Spleen (tissue), 11 donors: ENCODE measurements at regions not wholly inside any gene's neighbourhood (a gene's known extent, or its start where the extent isn't known, plus 50 kb on each side); places are given as distances from the start of the nearest gene placed in this dataset.

Experiments
- DNase-seq: peaks from one replicate; pipeline ENCODE4 v3.0.0-alpha.2; 2020
- H3K27ac ChIP-seq, 8 donors: fragments of 200-600 bp; sonication (generic) in 7 of 8; 1 replicate in 4 of 8; 2 replicates in 4 of 8; pipeline versions ENCODE4 v1.5.0 to v1.8.0; 2016 to 2021; ENCODE audit warnings: inconsistent platforms in 4 of 8, mild to moderate bottlenecking in 4 of 8, moderate library complexity in 1 of 8
- H3K27me3 ChIP-seq, 7 donors: fragments of 200-600 bp; sonication (generic) in 6 of 7; replicated peaks in 1 of 7; 1 replicate in 4 of 7; 2 replicates in 3 of 7; pipeline versions ENCODE4 v1.5.0 to v1.8.0; 2016 to 2021; ENCODE audit warnings: inconsistent platforms in 3 of 7, mild to moderate bottlenecking in 1 of 7
- H3K36me3 ChIP-seq, 6 donors: fragments of 200-600 bp; sonication (generic) in 5 of 6; 1 replicate in 4 of 6; 2 replicates in 2 of 6; pipeline versions ENCODE4 v1.5.0 to v1.8.0; 2016 to 2021; ENCODE audit warnings: inconsistent platforms in 2 of 6
- H3K4me1 ChIP-seq, 6 donors: fragments of 200-600 bp; sonication (generic) in 5 of 6; 1 replicate in 3 of 6; 2 replicates in 3 of 6; pipeline versions ENCODE4 v1.5.0 to v1.8.0; 2016 to 2021; ENCODE audit warnings: inconsistent platforms in 3 of 6
- H3K4me3 ChIP-seq, 8 donors: fragments of 200-600 bp; sonication (generic) in 7 of 8; 1 replicate in 4 of 8; 2 replicates in 4 of 8; pipeline versions ENCODE4 v1.5.0 to v1.8.0; 2016 to 2021; ENCODE audit warnings: inconsistent platforms in 4 of 8, mild to moderate bottlenecking in 4 of 8, moderate library complexity in 2 of 8
- H3K9me3 ChIP-seq, 8 donors: fragments of 200-600 bp; sonication (generic) in 7 of 8; 1 replicate in 4 of 8; 2 replicates in 4 of 8; pipeline versions ENCODE4 v1.5.0 to v1.8.0; 2016 to 2021; ENCODE audit warnings: inconsistent platforms in 4 of 8
- CTCF ChIP-seq, 11 experiments: fragments of 200-600 bp in 7 of 11; fragments of 450-650 bp in 4 of 11; sonication (generic) in 4 of 11; IDR thresholded peaks in 8 of 11; conservative IDR thresholded peaks in 3 of 11; 1 replicate in 7 of 11; 2 replicates in 4 of 11; pipeline versions ENCODE4 v1.4.0 to v1.8.0; 2016 to 2021; ENCODE audit warnings: antibody characterized with exemption in 11 of 11, inconsistent platforms in 4 of 11, mild to moderate bottlenecking in 1 of 11
- POLR2A ChIP-seq, 3 donors: fragments of 450-650 bp; IDR thresholded peaks; one replicate each; pipeline ENCODE4 v1.5.1; 2017; ENCODE audit warnings: antibody characterized with exemption in 3 of 3, mild to moderate bottlenecking in 1 of 3
- POLR2AphosphoS5 ChIP-seq, 3 donors: sonication (generic); formaldehyde crosslinking; IDR thresholded peaks; one replicate each; pipeline ENCODE4 v1.5.1; 2017; ENCODE audit warnings: antibody characterized with exemption in 3 of 3
- WGBS, 5 donors: extraction: QIAGEN DNeasy Blood & Tissue Kit in 3 of 5; methylation state at CpG; one replicate each; pipeline versions ENCODE4 v1.1.5 to v1.1.7; 2013 to 2018; 5-methylcytosine and 5-hydroxymethylcytosine counted together
- intact Hi-C: fragments of 100-400 bp; cut with DNase I; formaldehyde crosslinking; loops from one replicate; pipeline ENCODE4 v1.15.0; 2023; ENCODE audit warnings: low total_unique reads
- donor health status: healthy with polysubstance abuse.
- donor health status: DM: no; HTN: no; CAD: no; lungs with moderate emphysema.
- donor health status: DM: no; HTN: no; CAD: no.
- donor health status: Bipolar disorder and iron deficiency.
- donor health status: healthy.
- donor health status: DM: no; HTN: no; CAD: no.
- donor health status: DM: yes; HTN: yes; CAD: no.

GRCh38 chr1:228986093-228986904, 251.0 kb downstream of the RHOU start:
- DNase-seq: no peak
- Histone ChIP-seq H3K36me3 (no peaks in the 10 kb centered on the region), H3K4me1 (peaks cover 12 to 85% (median 47%) of the 10 kb centered on the region in 6 donors), H3K27ac (peak overlapping the region in 3 of 8 donors; percentile 41 to 56 (median 48)), H3K9me3 (no peaks in the 10 kb centered on the region), H3K4me3 (no peak overlapping the region), H3K27me3 (no peaks in the 10 kb centered on the region)
- no peak for TF ChIP-seq POLR2A (IDR thresholded peaks at IDR 0.05)
- TF ChIP-seq CTCF (IDR thresholded peaks at IDR 0.05 in 8 of 11, conservative IDR thresholded peaks at IDR 0.05 in 3 of 11): no peak
- no peak for TF ChIP-seq POLR2AphosphoS5 (IDR thresholded peaks at IDR 0.05)
- intact Hi-C loops: no loop called here
- WGBS, 5 donors: 77 to 86% (median 79%) methylated on average over 20 to 22 of the region's 22 CpGs

- DNase-seq: no peak
- H3K9me3 ChIP-seq: no peaks in the 10 kb centered on the region
- no peak for TF ChIP-seq POLR2AphosphoS5 (IDR thresholded peaks at IDR 0.05)
- TF ChIP-seq POLR2A (IDR thresholded peaks at IDR 0.05): no peak
- TF ChIP-seq CTCF (IDR thresholded peaks at IDR 0.05 in 8 of 11, conservative IDR thresholded peaks at IDR 0.05 in 3 of 11): no peak
- no peak overlapping the region for H3K27ac ChIP-seq
- H3K4me1 ChIP-seq: peaks cover 12 to 89% (median 50%) of the 10 kb centered on the region in 6 donors
- H3K36me3 ChIP-seq: no peaks in the 10 kb centered on the region
- 80 to 89% (median 85%) methylated on average over 7 of the region's 7 CpGs for WGBS, 5 donors
- intact Hi-C loops: no loop called here
- no peaks in the 10 kb centered on the region for H3K27me3 ChIP-seq
- H3K4me3 ChIP-seq: no peak overlapping the region
These were observed 252.0 kb downstream of the RHOU start for GRCh38 chr1:228987286-228987685.

DNA sequence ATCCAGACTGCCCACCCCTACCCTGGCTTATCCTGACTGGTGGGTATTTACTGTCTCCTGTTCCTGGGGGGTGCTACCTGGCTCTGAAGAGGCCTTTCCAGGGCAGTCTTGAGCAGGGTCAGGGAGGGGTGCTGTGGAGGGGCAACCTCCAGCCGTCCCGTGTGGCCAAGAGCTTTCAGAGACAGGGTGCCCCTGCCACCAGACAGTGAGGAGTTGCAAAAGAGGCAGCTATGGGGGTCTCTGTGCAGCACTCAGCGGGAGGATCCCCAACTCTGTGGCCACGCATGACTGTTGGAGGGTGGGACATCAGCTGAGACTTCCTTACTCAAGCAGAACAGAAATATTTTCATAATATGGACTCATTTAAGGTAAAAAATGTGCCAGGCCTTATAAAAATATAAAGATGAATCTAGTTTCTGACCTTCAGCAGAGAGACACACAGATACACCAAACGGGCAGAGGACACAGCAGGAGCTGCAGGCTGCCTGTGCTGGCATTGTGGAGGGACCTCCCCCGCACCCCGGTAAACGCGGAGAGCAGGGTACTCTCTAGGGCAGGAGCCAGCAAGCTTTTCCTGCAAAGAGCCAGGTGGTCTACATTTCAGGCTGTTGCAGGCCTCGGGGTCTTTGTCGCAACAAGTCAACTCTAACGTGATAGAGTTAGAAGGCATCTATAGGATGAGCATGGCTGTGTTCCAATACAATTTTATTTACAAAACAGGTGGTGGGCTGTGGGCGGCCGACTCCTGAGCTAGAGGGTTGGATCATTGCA, 252.6 kb downstream of the RHOU start:
- intact Hi-C loops: no loop called here
- Histone ChIP-seq H3K4me1 (peaks cover 12 to 84% (median 49%) of the 10 kb centered on the region in 6 donors), H3K36me3 (no peaks in the 10 kb centered on the region), H3K9me3 (no peaks in the 10 kb centered on the region), H3K27me3 (no peaks in the 10 kb centered on the region), H3K4me3 (no peak overlapping the region), H3K27ac (no peak overlapping the region)
- no peak for TF ChIP-seq POLR2AphosphoS5 (IDR thresholded peaks at IDR 0.05)
- no peak for TF ChIP-seq CTCF (IDR thresholded peaks at IDR 0.05 in 8 of 11, conservative IDR thresholded peaks at IDR 0.05 in 3 of 11)
- no peak for TF ChIP-seq POLR2A (IDR thresholded peaks at IDR 0.05)
- no peak for DNase-seq
- WGBS, 5 donors: 69 to 78% (median 74%) methylated on average over 14 of the region's 14 CpGs

DNA sequence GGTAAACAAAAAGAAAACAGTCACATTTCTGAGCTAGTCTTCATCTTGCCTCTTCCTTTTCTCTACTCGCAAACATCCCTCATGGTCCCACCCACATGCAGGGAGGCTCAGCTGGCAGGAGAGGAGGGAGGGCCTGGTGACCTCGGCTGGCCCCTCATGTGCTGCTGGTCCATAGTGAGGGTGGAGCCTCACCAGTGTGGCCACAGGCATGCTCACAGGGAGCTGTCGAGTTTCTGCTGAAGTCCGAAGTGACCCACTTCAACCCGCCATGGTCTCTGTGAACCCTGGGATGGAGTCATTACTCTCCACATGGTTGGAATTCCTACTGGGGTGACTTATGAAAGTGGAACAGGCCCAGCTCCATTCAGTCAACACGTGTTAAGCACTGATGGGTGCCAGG, 253.4 kb downstream of the RHOU start:
- peaks cover 12 to 77% (median 45%) of the 10 kb centered on the region in 6 donors for H3K4me1 ChIP-seq
- H3K27ac ChIP-seq: peak overlapping the region in 4 of 8 donors; percentile 14 to 84 (median 80)
- H3K36me3 ChIP-seq: no peaks in the 10 kb centered on the region
- TF ChIP-seq POLR2A (IDR thresholded peaks at IDR 0.05) (no peak), POLR2AphosphoS5 (IDR thresholded peaks at IDR 0.05) (peak in 2 of 3 donors; percentile 9 to 32), CTCF (IDR thresholded peaks at IDR 0.05 in 8 of 11, conservative IDR thresholded peaks at IDR 0.05 in 3 of 11) (no peak)
- WGBS, 5 donors: 72 to 88% (median 82%) methylated on average over 5 to 6 of the region's 6 CpGs
- H3K27me3 ChIP-seq: no peaks in the 10 kb centered on the region
- no peak for DNase-seq
- no peaks in the 10 kb centered on the region for H3K9me3 ChIP-seq
- intact Hi-C loops: no loop called here
- no peak overlapping the region for H3K4me3 ChIP-seq
